ENCODE measurements at regions not wholly inside any gene's neighbourhood (a gene's known extent, or its start where the extent isn't known, plus 50 kb on each side); places are given as distances from the start of the nearest gene placed in this dataset.
A peak's percentile ranks its signal among the peaks of the same experiment; 100 is the strongest.

DNA sequence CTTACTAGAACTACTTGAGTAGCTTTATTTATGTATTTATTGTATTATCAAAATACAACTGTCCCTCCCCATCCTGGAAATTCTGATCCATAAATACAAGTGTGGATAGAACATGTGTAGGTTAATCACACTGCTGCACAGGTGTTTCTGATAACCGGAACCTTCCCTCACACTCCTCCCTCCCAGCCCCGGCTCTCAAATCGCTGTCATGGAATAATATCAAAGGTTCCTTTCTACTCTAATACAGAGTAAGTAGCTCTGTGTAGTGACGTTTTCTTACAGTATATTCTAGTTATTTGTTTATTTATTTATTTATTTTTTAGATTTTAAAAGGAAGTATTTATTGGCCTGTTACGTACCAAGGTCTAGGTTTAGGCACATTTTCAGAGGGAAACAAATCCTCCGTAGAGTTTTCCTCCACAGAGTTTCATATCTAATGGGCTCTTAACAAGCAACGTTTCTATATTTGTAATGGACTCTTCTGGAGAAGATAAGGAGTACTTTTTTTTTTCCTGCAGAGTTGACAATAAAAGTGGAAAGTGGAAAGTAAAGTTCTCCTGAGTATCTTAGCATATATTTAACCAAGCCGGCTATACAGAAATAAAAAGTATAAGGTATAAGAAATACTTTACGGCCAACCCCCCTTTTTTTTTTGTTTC is 129.0 kb upstream of the CARD18 start:
- no peak for TF ChIP-seq CTCF (IDR thresholded peaks at IDR 0.05; ENCODE audit: poor library complexity, severe bottlenecking)
- Histone ChIP-seq H3K27me3 (ENCODE audit: insufficient read depth, poor library complexity, severe bottlenecking) (no peaks in the 10 kb centered on the region), H3K27ac (ENCODE audit: poor library complexity, severe bottlenecking) (no peak overlapping the region), H3K4me3 (ENCODE audit: severe bottlenecking) (no peak overlapping the region), H3K36me3 (ENCODE audit: low read depth) (no peaks in the 10 kb centered on the region), H3K4me1 (ENCODE audit: insufficient read depth, poor library complexity, severe bottlenecking) (no peaks in the 10 kb centered on the region), H3K9me3 (ENCODE audit: severe bottlenecking) (no peaks in the 10 kb centered on the region)
- ATAC-seq (ENCODE audit: low read depth) (no peak), DNase-seq (ENCODE audit: low spot score) (no peak)

DNA sequence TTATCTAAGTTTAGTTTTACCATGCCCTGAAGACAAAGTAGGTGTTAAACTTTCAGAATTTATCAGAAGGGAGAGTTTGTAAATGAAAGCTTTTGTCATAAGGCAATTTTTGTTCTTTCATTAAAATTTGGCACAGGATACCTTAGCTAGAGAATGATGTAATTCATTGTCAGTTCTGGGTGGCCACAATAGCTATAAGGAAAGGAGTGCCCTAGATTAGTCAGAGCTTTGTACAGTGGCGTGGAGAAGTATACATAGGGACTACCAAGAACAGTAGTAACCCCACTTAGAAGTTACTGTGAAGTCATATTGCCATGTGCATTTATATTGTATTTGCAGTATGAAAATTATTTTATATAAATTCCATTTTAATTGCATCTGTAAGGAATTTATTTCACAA is 126.3 kb upstream of the CARD18 start:
- H3K27me3 ChIP-seq (ENCODE audit: insufficient read depth, poor library complexity, severe bottlenecking): no peaks in the 10 kb centered on the region
- H3K27ac ChIP-seq (ENCODE audit: poor library complexity, severe bottlenecking): no peak overlapping the region
- H3K9me3 ChIP-seq (ENCODE audit: severe bottlenecking): no peaks in the 10 kb centered on the region
- no peak overlapping the region for H3K4me3 ChIP-seq (ENCODE audit: severe bottlenecking)
- H3K4me1 ChIP-seq (ENCODE audit: insufficient read depth, poor library complexity, severe bottlenecking): no peaks in the 10 kb centered on the region
- DNase-seq (ENCODE audit: low spot score) (no peak), ATAC-seq (ENCODE audit: low read depth) (peak; percentile 97)
- H3K36me3 ChIP-seq (ENCODE audit: low read depth): no peaks in the 10 kb centered on the region
- TF ChIP-seq CTCF (IDR thresholded peaks at IDR 0.05; ENCODE audit: poor library complexity, severe bottlenecking): no peak

DNA sequence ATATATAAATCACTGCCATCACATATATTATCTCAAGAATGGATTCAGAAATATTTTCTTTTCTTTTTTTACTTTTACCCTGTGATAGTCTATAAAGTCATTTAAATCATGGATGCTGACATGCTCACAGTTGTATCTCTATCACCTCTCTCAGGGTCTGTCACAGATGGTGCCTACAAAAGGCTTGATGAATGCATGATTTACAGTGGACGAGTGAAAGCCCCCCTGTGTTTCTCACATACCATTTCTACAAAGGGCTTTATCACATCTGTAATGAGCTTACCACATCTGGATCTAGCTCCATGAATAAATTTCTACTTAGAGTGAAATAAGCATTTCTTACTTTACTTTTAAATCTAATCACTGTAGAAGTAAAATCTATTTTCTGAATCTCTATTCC is 121.4 kb upstream of the CARD18 start:
- Histone ChIP-seq H3K4me1 (ENCODE audit: insufficient read depth, poor library complexity, severe bottlenecking) (no peaks in the 10 kb centered on the region), H3K4me3 (ENCODE audit: severe bottlenecking) (no peak overlapping the region), H3K27me3 (ENCODE audit: insufficient read depth, poor library complexity, severe bottlenecking) (no peaks in the 10 kb centered on the region), H3K27ac (ENCODE audit: poor library complexity, severe bottlenecking) (no peak overlapping the region), H3K36me3 (ENCODE audit: low read depth) (no peaks in the 10 kb centered on the region), H3K9me3 (ENCODE audit: severe bottlenecking) (no peaks in the 10 kb centered on the region)
- no peak for ATAC-seq (ENCODE audit: low read depth)
- no peak for DNase-seq (ENCODE audit: low spot score)
- TF ChIP-seq CTCF (IDR thresholded peaks at IDR 0.05; ENCODE audit: poor library complexity, severe bottlenecking): no peak

- DNase-seq (ENCODE audit: low spot score): no peak
- Histone ChIP-seq H3K36me3 (ENCODE audit: low read depth) (no peaks in the 10 kb centered on the region), H3K27ac (ENCODE audit: poor library complexity, severe bottlenecking) (no peak overlapping the region), H3K4me3 (ENCODE audit: severe bottlenecking) (no peak overlapping the region), H3K27me3 (ENCODE audit: insufficient read depth, poor library complexity, severe bottlenecking) (no peaks in the 10 kb centered on the region), H3K4me1 (ENCODE audit: insufficient read depth, poor library complexity, severe bottlenecking) (peaks cover 13% of the 10 kb centered on the region), H3K9me3 (ENCODE audit: severe bottlenecking) (no peaks in the 10 kb centered on the region)
- TF ChIP-seq CTCF (IDR thresholded peaks at IDR 0.05; ENCODE audit: poor library complexity, severe bottlenecking): no peak
- no peak for ATAC-seq (ENCODE audit: low read depth)
Measured at GRCh38 chr11:105245781-105246315, 106.3 kb upstream of the CARD18 start.

DNA sequence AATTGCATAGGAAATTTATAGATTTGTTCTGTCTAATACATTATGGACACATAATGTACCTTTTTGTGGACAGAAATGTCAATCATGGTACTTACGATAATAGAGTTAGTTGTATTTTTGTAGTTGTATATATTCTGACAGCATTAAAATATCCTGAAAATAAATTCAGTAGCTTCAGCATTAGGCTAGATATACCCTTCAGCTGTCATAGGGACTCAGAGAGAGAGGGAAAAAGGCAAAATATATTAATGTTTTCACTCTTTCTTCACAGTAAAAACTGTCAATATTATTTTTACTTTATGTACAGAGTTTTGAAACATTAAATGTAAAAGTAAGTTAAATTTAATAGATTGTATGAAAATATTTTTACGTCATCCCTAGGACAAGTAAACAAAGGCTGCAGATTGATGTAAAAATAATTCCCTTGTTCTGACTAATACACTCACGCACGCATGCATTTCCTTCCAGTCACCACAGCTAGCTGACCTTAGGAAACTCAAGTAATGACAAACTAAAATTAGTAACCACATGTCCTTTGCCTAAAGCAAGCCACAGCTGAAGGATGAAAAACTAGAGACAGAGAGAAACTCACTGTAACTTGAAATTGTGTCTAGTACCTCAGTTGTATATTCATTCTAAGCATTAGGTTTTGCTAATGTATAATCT is 104.7 kb upstream of the CARD18 start:
- Histone ChIP-seq H3K4me3 (ENCODE audit: severe bottlenecking) (no peak overlapping the region), H3K27ac (ENCODE audit: poor library complexity, severe bottlenecking) (peak overlapping the region; percentile 24), H3K36me3 (ENCODE audit: low read depth) (no peaks in the 10 kb centered on the region), H3K27me3 (ENCODE audit: insufficient read depth, poor library complexity, severe bottlenecking) (no peaks in the 10 kb centered on the region), H3K9me3 (ENCODE audit: severe bottlenecking) (no peaks in the 10 kb centered on the region), H3K4me1 (ENCODE audit: insufficient read depth, poor library complexity, severe bottlenecking) (peaks cover 13% of the 10 kb centered on the region)
- no peak for TF ChIP-seq CTCF (IDR thresholded peaks at IDR 0.05; ENCODE audit: poor library complexity, severe bottlenecking)
- DNase-seq (ENCODE audit: low spot score) (no peak), ATAC-seq (ENCODE audit: low read depth) (peak; percentile 99)
